GM21447 (cell line): ENCODE measurements at regions not wholly inside any gene's neighbourhood (a gene's known extent, or its start where the extent isn't known, plus 50 kb on each side); places are given as distances from the start of the nearest gene placed in this dataset.

Experiments
- ATAC-seq: cut with Tn5 transposase; IDR thresholded peaks from one replicate; pipeline ENCODE4 v1.9.1; 2021; ENCODE audit not compliant: unreplicated experiment

DNA sequence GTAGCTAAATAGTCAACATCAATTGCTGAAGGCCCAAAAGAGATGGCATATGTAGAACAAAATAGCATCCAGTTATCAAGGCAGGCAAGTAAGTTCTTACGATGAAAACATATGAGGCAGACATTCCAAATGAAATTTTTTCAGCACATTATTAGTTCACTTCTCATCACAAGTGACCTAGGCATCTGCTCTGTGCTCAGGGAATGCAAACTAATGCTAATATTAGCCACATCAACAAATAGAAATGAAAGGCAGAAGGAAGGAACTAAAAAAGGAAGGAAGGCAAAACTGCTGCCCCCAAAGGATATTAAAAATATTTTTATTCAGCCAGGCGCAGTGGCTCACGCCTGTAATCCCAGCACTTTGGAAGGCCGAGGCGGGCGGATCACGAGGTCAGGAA, 51.2 kb upstream of the ROCK1 start:
- ATAC-seq = no peak

DNA sequence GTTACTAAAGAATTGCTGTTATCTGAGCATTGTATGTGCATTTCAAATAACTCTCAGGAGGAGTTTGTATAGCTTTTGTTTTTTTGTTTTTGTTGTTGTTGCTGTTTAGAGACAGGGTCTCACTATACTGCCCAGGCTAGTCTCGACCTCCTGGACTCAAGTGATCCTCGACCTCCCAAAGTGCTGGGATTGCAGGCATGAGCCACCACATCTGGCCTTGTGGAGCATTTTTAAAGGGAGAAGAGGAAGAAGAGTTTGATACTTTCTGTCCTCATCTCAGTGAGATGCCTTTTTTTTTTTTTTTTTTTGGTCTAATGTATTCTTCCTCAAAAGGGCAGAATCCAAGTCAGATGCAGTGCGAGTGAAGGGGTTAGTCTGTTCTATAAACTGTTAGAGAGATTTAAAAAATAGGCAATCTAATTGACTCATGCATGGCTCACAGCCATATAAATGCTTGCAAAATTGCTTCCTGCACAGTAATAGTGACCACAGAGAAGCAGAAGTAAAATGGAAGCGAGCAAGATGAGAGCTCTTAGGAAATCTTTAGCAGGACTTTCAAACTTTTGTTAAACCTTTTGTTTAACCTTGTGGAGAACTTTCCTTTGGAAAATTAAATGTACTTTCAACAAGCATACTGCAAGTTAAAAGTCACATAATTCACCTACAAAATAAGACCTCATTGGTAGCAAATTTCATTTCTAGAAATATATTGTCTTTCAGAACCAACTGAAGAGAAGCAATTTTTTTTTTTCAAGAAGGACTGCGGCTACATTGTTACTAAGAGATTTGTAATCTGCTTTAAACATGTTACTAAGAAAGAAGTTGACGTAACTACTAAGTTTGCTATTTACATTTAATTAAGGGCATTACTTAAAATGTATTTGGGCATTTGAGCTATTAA, 52.3 kb upstream of the ROCK1 start:
- no peak for ATAC-seq

DNA sequence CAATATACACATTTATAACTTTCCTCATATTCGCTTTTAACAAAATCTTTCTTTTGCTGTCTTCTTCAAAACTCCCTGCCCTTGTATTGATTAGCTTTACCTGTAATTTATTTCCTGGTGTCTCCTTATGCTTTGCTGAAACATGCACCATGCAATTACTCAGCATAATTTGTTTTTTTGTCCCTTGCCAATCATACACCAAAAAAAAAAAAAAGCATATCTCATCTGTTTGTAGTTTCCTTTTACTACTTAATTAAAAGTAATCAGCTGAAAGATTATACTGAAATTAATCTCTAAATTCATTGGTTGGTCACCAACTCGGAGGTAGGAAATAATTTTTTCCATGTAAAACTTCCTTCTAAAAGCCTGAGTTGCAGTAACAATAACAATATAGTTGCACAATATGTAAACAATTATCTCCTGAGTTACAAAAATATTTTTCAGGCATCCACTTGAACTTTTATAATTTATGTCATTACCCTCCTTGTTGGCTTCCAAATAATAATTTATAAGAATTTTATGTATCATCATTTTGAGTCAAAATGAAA, 53.0 kb upstream of the ROCK1 start:
- ATAC-seq = no peak

DNA sequence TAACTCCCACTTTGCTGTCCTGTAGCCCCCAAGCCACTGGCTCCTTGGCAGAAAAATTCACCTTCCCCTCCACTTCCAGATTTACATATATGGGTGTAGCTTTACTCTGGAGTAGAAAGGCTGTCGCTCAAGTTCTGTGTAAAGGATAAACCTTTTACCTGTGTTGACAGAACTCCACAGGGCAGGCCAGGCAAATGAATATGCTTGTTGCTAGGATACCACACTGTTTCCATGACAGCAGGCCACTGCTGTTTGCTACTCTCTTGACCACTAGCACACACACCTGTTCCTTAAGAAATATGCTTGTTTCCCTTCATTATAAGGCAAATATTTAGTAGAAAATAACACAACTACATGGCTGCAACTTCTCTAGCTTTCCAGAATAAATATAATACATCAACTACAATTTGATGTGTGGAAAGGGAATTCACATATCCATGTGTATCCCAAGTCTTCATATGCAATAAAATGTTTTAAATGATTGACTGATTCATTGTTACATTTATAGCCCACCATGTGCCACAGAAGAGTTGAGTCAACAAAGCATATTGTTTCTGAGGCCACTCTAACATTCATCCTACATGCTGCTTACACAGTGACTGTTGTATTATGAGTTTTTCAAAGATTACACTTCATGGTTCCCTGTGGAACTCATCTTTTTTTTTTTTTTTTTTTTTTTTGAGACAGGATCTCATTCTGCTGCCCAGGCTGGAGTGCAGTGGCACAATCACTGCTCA, 56.2 kb upstream of the ROCK1 start:
- ATAC-seq = no peak

DNA sequence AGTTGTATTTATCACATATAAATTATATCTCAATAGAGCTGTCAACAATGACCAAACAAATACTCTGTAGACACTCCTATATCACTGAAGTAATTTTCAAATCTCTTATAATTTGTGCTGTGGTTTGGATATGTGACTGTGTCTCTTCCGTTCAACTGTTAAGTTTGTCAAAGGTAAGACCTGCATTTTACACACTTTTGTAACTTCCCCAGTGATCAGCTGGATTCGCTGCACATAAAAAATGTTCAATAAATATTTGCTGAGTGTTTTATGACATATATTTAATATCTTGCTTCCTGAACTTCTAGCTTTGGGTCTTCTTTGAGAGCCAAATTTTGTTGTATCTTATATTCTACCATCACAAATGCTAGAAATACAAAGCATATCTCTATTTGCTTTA, 57.3 kb upstream of the ROCK1 start:
- ATAC-seq = no peak

DNA sequence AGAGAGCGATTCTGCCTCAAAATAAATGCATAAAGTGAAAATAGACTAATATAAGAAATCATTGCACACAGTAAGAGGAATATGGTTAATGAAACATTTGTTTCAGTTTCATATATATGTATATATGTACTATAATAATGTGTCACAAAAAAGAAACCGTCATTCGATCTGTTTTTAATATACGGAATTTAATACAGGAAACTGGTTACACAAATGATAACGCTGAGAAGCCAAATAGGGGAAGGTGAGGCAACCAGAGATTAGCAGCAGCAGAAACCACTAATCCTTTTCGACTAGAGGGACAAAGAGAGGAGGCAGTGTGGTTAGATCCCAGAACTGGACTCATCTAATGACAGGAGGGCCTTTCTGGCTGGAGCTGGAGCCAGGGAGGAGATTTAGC, 64.2 kb upstream of the GREB1L start:
- no peak for ATAC-seq

DNA sequence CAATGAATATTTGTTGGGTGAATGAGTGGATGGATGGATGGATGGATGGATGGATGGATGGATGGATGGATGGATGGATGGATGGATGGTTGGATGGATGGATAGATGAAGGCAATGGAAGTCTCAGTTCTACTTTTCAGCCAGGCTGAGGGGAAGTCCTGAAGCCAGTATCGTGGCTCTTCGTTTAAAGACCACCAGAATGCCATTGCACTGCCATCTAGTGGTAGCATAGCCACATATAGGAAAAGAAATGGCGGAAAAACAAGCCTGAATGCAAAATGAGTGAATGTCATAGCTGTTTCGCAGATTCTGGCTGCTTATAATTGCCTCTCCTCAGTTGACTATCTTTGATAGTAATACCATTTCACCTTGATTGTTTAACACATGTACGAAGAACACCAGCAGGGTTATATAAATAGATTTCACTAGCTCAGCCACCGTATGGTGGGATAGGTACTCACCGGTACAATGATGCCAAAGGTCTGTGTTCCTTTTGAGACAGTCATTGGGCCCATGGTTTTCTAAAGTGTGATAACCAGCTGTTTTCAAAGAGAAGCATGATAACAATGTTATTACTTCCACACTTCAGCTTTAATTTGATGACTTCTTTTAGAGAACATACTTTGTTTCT, 62.3 kb upstream of the GREB1L start:
- peak; percentile 65 for ATAC-seq

DNA sequence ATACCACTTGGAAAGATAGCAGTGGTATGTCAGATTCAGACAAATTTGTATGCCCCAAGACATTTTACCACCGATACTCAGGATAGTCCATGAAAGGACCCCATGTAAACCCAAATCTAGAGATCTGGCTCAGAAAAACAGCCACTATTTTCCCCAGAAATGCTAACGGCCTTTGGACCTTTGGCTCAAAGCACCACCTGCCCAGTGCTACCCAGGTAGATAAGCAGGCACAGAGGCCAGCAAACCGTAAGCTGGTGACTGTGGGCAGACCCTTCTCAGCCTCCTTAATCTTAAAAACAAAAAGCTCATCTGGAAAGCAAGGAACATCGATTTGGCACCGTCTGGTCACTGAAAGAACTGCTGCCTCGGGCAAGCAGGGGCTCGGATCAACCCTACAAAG, 61.4 kb upstream of the GREB1L start:
- ATAC-seq = no peak

DNA sequence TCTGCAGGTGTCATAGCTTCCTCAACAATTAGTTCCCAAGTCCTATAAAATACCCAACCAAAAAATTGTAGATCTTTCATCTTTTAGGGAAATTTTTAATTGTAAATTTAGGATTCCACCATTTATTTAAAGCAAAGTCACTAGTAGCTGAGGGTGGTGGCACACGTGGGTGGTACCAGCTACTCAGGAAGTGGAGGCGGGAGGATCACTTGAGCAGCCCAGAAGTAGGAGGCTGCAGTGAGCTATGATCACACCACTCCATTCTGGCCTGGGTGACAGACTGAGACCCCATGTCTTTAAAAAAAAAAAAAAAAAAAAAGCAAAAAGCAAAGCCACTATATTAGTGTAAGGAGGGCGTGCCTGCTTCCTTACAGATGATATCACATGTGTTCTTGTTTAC, 60.3 kb upstream of the GREB1L start:
- ATAC-seq = no peak

DNA sequence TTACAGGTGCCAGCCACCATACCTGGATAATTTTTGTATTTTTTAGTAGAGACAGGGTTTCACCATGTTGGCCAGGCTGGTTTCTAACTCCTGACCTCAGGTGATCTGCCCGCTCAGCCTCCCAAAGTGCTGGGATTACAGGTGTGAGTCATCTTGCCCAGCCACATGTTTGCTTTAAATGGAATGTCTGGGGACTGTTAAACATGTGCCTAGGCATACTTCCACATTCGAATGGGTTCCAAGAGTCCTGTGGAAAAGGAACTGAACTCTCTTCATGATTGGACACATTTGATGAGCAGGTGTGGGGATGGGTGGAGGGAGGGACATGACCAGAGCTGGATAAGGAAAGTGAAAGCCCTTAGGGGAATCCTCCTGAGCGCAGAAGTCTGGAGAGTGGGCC, 58.4 kb upstream of the GREB1L start:
- no peak for ATAC-seq

DNA sequence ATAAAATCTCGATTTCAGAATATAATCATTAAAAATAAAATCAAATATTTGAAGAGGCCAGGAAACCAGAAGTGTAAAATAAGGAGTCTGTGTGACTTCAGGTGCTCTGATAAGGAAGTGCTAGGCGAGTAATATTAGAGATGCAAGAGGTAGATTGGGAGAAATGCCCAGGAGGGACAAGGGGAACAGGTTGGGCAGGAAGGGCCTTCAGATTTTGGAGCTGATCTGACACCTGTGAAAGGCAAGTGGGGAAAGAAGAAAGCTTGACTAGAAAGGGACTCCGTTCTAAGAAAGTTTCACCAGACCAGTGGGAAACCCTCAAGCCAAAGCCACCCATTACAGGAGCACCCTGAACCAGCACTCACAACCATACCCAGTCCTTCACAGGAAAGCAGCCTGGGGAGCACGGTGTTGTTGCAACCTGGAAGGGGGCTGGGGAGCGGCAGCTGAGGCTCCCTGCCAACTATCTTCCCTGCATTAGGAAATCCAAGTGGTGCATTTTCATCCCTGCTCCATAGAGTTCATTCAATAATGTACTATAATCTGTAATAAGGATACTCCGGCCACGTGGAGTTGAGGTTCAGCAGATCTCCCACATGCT, 57.5 kb upstream of the GREB1L start:
- ATAC-seq = no peak

DNA sequence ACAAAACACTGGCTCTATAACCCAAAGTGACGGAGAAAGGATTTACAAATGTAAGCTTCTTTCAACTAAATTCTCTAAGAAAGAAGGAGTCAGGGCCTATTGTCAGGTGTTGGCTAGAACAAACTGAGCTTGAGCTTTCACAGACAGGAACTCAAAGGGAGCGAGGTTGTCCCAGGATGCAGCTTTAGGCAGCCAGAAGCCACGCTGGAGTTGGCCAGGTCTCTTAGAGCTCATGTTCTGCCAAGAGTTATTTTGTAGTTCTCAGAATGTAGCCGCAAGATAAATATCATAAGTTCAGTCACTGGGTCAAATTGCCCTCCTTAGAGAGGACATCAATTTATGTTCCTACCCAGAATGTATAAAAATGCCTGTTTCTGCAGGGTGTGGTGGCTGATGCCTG, 54.1 kb upstream of the GREB1L start:
- ATAC-seq = no peak

DNA sequence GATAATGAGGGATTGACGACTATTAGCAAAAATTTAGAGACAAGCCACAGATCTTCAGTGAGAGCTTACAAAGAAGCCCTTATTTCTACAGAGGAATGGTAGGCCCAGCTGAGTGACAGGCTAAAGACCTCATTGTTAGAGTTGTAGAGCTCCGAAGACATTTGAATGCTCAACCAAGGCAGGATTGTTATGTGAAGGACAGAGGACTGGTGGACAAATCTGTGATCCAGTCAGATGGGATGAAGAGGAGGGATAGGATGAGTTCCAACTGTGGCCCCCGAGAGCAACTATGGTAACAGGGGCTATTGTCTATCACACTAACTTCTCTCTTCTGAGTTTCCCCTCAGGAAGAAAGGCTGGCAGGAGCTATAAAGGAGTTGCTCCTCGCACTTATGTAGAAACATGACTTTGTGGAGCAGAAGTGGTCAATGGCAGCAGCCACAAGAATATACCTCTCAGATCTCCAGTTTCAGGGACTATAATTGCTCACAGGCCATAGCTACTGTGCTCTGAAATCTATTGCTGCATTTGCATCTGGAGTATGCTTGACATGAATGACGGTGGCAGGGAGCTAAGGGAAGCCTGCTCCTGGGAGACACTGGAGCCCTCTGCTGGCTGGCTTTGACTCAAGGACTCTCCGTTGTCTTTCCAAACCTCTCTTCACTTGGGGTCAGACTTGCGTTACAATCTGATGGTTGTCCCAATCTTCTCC, 50.3 kb upstream of the GREB1L start:
- no peak for ATAC-seq
